GM23248 (cell line): ENCODE measurements at regions not wholly inside any gene's neighbourhood (a gene's known extent, or its start where the extent isn't known, plus 50 kb on each side); places are given as distances from the start of the nearest gene placed in this dataset.

Experiments used
- EZH2 ChIP-seq: fragments of 200-600 bp; sonication (generic); IDR thresholded peaks from 2 replicates; pipeline ENCODE4 v1.6.1; 2018; ENCODE audit warnings: antibody characterized with exemption, mild to moderate bottlenecking; ENCODE audit not compliant: insufficient read depth, poor library complexity, severe bottlenecking
- EZH2phosphoT487 ChIP-seq: fragments of 200-600 bp; sonication (generic); IDR thresholded peaks from 2 replicates; pipeline ENCODE4 v1.6.1; 2018; ENCODE audit warnings: antibody characterized with exemption, moderate library complexity, mild to moderate bottlenecking, low read depth; ENCODE audit not compliant: insufficient read depth

DNA sequence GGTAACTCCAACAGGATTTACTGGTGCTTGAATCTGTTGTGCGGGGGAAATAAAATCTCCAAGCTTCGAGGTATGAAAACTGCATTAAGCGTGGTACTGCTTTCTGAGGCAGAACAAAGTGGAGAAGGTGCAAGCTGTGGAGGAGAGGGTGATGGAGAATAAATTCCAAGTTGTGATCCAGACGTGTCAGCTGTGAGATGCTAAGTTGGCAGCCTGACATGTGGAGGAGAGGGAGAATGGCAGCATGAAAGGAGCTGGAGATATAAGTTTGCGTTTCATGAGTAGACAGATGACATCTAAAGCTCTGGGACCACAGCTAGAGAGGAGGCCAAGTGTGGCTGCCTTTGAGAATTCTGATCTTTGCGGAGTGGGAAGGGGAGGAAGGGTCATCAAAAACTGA lies 411.8 kb downstream of the FBXO15 start:
- TF ChIP-seq EZH2 = no peak
- TF ChIP-seq EZH2phosphoT487 = no peak
